MCF 10A (cell line): ENCODE measurements at regions not wholly inside any gene's neighbourhood (a gene's known extent, or its start where the extent isn't known, plus 50 kb on each side); places are given as distances from the start of the nearest gene placed in this dataset.

Source experiments
- BruUV-seq: library from RNA; stranded (reverse); fragments of 400-500 nt; replicated peaks from 2 replicates; lab custom pipeline; 2021; lab: Mats Ljungman, UMichigan
- CTCF ChIA-PET: fragments of 300-600 bp; sonication (Branson Sonifier 250); formaldehyde crosslinking; extraction: SDS; loops from one replicate; lab custom pipeline; 2021; ENCODE audit warnings: antibody characterized with exemption, inconsistent platforms; lab: Yijun Ruan, JAX
- POLR2A ChIA-PET: fragments of 300-600, 350-650 bp; sonication (Branson Sonifier 250); formaldehyde crosslinking; extraction: SDS; loops from one replicate; lab custom pipeline; 2020; ENCODE audit warnings: antibody characterized with exemption, inconsistent platforms; lab: Yijun Ruan, JAX
- DNase-seq: peaks from one replicate; pipeline ENCODE4 v3.0.0-alpha.2; 2018; ENCODE audit not compliant: unreplicated experiment
- H3K27ac Mint-ChIP-seq: one replicate; pipeline ENCODE4 v1.8.0; 2022; ENCODE audit warnings: mild to moderate bottlenecking, low read depth, mixed read lengths; ENCODE audit not compliant: unreplicated experiment
- H3K27me3 Mint-ChIP-seq: one replicate; pipeline ENCODE4 v1.8.0; 2022; ENCODE audit warnings: mixed read lengths; ENCODE audit not compliant: insufficient read depth, unreplicated experiment
- H3K36me3 Mint-ChIP-seq: one replicate; pipeline ENCODE4 v1.8.0; 2022; ENCODE audit warnings: mild to moderate bottlenecking, moderate library complexity, mixed read lengths; ENCODE audit not compliant: insufficient read depth, unreplicated experiment
- H3K4me1 Mint-ChIP-seq: one replicate; pipeline ENCODE4 v1.8.0; 2022; ENCODE audit warnings: mixed read lengths; ENCODE audit not compliant: insufficient read depth, unreplicated experiment
- H3K4me3 Mint-ChIP-seq: one replicate; pipeline ENCODE4 v1.8.0; 2022; ENCODE audit warnings: mild to moderate bottlenecking, moderate library complexity, mixed read lengths; ENCODE audit not compliant: unreplicated experiment
- H3K9me3 Mint-ChIP-seq: one replicate; pipeline ENCODE4 v1.8.0; 2022; ENCODE audit warnings: mixed read lengths; ENCODE audit not compliant: unreplicated experiment
- intact Hi-C: fragments of 100-400 bp; cut with micrococcal nuclease; formaldehyde crosslinking; loops from 2 replicates; pipeline ENCODE4 v1.14.1; 2022
- TF ChIP-seq, protein P1 (sequence below): fragments of 200-600 bp; IDR thresholded peaks from one replicate; pipeline ENCODE4 v1.8.0; 2022; ENCODE audit warnings: antibody characterized with exemption, mild to moderate bottlenecking; ENCODE audit not compliant: unreplicated experiment

DNA sequence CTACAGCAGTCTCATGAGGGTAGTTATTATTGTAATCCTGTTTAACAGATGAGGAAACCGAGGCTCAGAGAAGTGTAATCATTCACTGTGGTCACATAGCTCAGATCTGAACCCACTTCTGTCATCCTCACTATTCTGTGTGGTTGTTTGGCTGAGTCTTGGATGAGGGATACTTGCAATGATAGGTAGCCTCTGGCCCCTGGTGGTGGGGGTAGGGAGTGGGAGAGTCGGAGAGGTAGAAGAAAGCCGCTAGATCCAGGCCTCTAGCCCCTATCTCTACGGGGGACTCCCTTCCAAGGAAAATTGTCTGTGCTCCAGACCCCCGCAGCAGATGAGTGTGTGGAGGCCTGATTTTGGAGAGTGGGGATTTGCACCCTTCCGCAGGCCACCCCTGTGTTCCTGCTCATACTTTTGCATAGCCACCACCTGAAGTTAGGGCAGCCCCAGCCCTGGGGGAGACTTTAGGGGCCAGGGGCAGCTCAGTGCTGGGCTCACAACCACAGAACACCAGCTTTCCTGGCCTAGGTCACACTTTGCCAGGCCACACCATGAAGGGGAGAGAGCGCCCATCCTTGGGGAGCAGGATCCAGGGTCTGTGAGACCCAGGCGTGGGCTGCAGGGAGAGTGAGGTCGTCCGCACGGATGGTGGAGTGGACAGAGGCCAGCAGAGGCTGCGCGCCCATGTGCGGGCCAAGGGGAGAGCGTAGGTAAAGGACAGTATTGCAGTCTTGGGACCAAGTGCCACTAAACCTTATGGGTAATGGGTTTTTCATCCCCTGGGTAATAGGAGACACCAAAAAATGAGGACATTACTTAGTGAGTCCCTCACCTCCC is 148.2 kb downstream of the GLI2 start:
- DNase-seq = no peak
- Mint-ChIP-seq H3K9me3 (no peaks in the 10 kb centered on the region), H3K36me3 (no peaks in the 10 kb centered on the region), H3K4me1 (no peaks in the 10 kb centered on the region), H3K27me3 (peaks cover 21% of the 10 kb centered on the region), H3K27ac (no peak overlapping the region), H3K4me3 (no peak overlapping the region)
- ChIA-PET POLR2A (no interaction called here), CTCF (interaction anchor here (0.6 to 1.0 kb wide), 3 partner anchors 176 to 1476 kb away, joined by 3 to 4 read pairs (median 3); no protein-coding TSS in a partner anchor)
- intact Hi-C loops = no loop called here
- TF ChIP-seq, protein P1, sequence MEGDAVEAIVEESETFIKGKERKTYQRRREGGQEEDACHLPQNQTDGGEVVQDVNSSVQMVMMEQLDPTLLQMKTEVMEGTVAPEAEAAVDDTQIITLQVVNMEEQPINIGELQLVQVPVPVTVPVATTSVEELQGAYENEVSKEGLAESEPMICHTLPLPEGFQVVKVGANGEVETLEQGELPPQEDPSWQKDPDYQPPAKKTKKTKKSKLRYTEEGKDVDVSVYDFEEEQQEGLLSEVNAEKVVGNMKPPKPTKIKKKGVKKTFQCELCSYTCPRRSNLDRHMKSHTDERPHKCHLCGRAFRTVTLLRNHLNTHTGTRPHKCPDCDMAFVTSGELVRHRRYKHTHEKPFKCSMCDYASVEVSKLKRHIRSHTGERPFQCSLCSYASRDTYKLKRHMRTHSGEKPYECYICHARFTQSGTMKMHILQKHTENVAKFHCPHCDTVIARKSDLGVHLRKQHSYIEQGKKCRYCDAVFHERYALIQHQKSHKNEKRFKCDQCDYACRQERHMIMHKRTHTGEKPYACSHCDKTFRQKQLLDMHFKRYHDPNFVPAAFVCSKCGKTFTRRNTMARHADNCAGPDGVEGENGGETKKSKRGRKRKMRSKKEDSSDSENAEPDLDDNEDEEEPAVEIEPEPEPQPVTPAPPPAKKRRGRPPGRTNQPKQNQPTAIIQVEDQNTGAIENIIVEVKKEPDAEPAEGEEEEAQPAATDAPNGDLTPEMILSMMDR = peak; percentile 6
- BruUV-seq = no TSS peak

DNA sequence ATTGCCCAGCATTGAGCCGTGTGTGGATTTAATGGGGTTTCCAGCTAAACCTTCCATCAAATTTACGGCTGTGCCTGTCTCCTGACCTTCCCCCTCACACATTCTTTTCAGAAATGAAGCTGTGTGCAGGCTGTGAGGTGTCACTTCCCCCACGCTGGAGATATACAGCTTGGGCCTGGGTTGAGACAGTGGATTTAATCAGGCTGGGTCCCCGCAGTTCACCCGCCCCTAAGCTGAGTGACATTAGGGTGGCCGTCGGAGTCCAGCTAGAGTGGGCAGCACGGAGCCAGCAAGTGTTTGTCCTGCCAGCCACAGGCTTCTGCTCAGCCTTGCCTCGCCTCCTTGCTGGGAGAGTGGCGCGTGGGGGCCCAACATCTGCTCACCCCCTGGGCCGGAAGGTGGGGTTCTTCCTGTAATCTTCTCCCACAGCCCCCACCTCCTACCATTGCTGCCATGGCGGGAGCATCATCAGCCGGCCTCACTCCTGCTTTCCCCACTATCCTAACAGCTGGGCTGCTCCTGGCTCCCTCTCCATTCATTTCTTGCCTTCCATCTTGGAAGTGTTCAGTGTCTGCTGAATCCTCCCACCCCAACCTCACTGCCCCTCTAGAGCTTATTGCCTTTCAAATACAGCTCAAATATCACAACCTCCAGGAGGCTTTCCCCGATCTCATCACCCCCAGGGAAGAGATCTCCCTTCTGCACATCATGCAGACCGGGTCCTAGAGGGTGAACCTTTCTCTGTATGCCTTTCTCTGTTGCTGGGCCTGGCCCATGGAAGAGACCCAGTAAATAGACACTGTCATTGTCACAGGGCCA is 149.0 kb downstream of the GLI2 start:
- TF ChIP-seq, protein P1 = no peak
- no peak for DNase-seq
- POLR2A ChIA-PET = no interaction called here
- no TSS peak for BruUV-seq
- CTCF ChIA-PET = no interaction called here
- no peaks in the 10 kb centered on the region for H3K9me3 Mint-ChIP-seq
- no peaks in the 10 kb centered on the region for H3K36me3 Mint-ChIP-seq
- no peaks in the 10 kb centered on the region for H3K4me1 Mint-ChIP-seq
- no peak overlapping the region for H3K27ac Mint-ChIP-seq
- H3K4me3 Mint-ChIP-seq = no peak overlapping the region
- intact Hi-C loops = no loop called here
- H3K27me3 Mint-ChIP-seq = peaks cover 12% of the 10 kb centered on the region

DNA sequence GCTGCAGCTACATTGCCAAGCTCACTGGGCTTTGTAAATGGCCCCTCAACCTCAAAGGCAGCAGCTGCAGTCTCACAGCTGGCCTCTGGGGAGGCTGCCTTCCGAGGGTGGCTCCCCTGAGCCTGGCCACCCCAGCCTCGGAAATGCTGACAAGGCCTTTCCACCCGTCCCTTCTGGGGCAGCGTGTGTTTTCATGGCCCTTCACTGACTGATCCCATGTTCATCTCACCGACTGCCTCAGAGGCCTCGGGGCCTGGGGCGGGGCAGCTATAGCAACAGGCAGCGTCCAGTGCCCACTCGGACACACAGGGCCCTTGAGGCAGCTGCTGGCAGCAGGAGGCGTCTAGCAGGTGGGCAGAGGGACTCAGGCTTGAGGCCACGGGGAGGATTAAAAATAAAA is 149.7 kb downstream of the GLI2 start:
- ChIA-PET CTCF (interaction anchor here (0.7 kb wide), 1 partner anchor 105 kb away, joined by 3 read pairs; no protein-coding TSS in a partner anchor), POLR2A (no interaction called here)
- intact Hi-C loops = no loop called here
- H3K27me3 Mint-ChIP-seq = peaks cover 6% of the 10 kb centered on the region
- H3K4me3 Mint-ChIP-seq = no peak overlapping the region
- no peaks in the 10 kb centered on the region for H3K36me3 Mint-ChIP-seq
- DNase-seq = no peak
- H3K9me3 Mint-ChIP-seq = no peaks in the 10 kb centered on the region
- H3K4me1 Mint-ChIP-seq = no peaks in the 10 kb centered on the region
- no TSS peak for BruUV-seq
- H3K27ac Mint-ChIP-seq = no peak overlapping the region
- TF ChIP-seq, protein P1 = no peak

GRCh38 chr2:120885749-120886148 is 150.1 kb downstream of the GLI2 start:
- no peak overlapping the region for H3K4me3 Mint-ChIP-seq
- intact Hi-C loops = no loop called here
- H3K4me1 Mint-ChIP-seq = no peaks in the 10 kb centered on the region
- ChIA-PET CTCF (interaction anchor here (0.7 kb wide), 1 partner anchor 104 kb away, joined by 3 read pairs; no protein-coding TSS in a partner anchor), POLR2A (no interaction called here)
- no peak for DNase-seq
- H3K9me3 Mint-ChIP-seq = no peaks in the 10 kb centered on the region
- TF ChIP-seq, protein P1 = no peak
- H3K27ac Mint-ChIP-seq = no peak overlapping the region
- H3K27me3 Mint-ChIP-seq = peaks cover 1% of the 10 kb centered on the region
- BruUV-seq = no TSS peak
- no peaks in the 10 kb centered on the region for H3K36me3 Mint-ChIP-seq
